Mammary epithelial cell (primary cell): ENCODE measurements at regions not wholly inside any gene's neighbourhood (a gene's known extent, or its start where the extent isn't known, plus 50 kb on each side); places are given as distances from the start of the nearest gene placed in this dataset.

Experiments
- CTCF ChIP-seq, 2 donors: IDR thresholded peaks in 1 of 2; conservative IDR thresholded peaks in 1 of 2; 2 replicates each; pipeline ENCODE4 v1.5.1; 2011 to 2012; ENCODE audit warnings: inconsistent platforms in 2 of 2, low read length in 2 of 2, mild to moderate bottlenecking in 2 of 2, control low read depth in 1 of 2, low read depth in 1 of 2; ENCODE audit not compliant: insufficient read depth in 1 of 2; ENCODE audit errors: extremely low read depth in 1 of 2
- EZH2 ChIP-seq: IDR thresholded peaks from 2 replicates; pipeline ENCODE4 v1.6.1; 2012; ENCODE audit warnings: low read length, inconsistent platforms, borderline replicate concordance

DNA sequence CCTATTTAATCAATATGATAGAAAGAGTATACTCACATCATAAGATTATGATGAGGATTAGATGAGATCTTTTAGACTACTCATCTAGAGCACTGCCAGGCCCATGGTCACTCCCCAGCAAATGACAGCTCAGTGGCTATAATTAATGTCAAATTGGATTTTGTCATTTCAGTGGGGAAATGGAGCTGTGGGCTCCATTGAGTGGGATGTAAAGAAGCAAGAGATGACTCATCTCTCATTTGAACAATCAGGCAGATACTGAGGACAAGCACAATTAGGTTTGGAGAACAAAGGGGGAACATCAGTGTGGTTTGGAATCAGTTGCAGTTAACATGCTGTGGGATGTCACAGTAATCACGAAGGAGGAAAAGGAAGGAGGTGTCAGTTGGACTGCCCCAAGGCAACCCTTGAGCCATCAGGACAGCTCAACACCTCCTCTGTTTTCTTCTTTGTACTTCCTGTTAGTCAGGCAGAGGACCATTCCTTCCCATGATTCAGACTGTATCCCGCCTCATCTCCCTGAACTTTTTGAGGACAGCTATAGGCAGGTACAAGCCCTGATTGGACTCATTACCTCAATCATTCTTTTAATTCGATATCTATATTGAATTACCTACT is 473.7 kb upstream of the ISX start:
- TF ChIP-seq CTCF (conservative IDR thresholded peaks at IDR 0.05 in 1 of 2, IDR thresholded peaks at IDR 0.05 in 1 of 2; ENCODE audit: extremely low read depth in 1 of 2, insufficient read depth in 1 of 2, low read depth in 1 of 2, low read length in 2 of 2) = no peak
- no peak for TF ChIP-seq EZH2
